GM18951 (cell line): ENCODE measurements at regions not wholly inside any gene's neighbourhood (a gene's known extent, or its start where the extent isn't known, plus 50 kb on each side); places are given as distances from the start of the nearest gene placed in this dataset.
"Not testable (repeated sequence)": the region's sequence is repeated elsewhere in the genome, so short reads cannot be mapped to it uniquely, and the experiment has no call there.

Experiments
- POLR2A ChIP-seq: IDR thresholded peaks from 4 replicates; pipeline ENCODE4 v1.6.1; 2011; ENCODE audit warnings: mild to moderate bottlenecking; ENCODE audit not compliant: insufficient read length, insufficient read depth; ENCODE audit errors: extremely low read depth
- in situ Hi-C: fragments of 300-500 bp; cut with MboI; formaldehyde crosslinking; loops from one replicate; pipeline ENCODE4 v1.12.0; 2022; ENCODE audit warnings: low sequenced_read_pairs, mixed read lengths, inconsistent platforms; ENCODE audit not compliant: unreplicated experiment

- in situ Hi-C loops: no loop called here
- TF ChIP-seq POLR2A: no peak
These were observed 52.5 kb downstream of the RHOB start for GRCh38 chr2:20499387-20499786.

GRCh38 chr2:20501974-20502373 is 55.1 kb downstream of the RHOB start:
- no peak for TF ChIP-seq POLR2A
- in situ Hi-C loops: no loop called here

GRCh38 chr2:20502496-20502895 is 55.6 kb downstream of the RHOB start:
- in situ Hi-C loops: not testable (repeated sequence)

- in situ Hi-C loops: no loop called here
- TF ChIP-seq POLR2A: no peak
These were observed 57.3 kb downstream of the RHOB start for GRCh38 chr2:20504174-20504573.

GRCh38 chr2:20506201-20506685 is 59.4 kb downstream of the RHOB start:
- in situ Hi-C loops: no loop called here
- no peak for TF ChIP-seq POLR2A

GRCh38 chr2:20507166-20507692 is 60.4 kb downstream of the RHOB start:
- in situ Hi-C loops: no loop called here
- no peak for TF ChIP-seq POLR2A

GRCh38 chr2:20507711-20508110 is 60.8 kb downstream of the RHOB start:
- in situ Hi-C loops: no loop called here

GRCh38 chr2:20509301-20509769 is 62.5 kb downstream of the RHOB start:
- no peak for TF ChIP-seq POLR2A
- in situ Hi-C loops: no loop called here

More at GRCh38 chr2:20507711-20508110, 60.8 kb downstream of the RHOB start:
- TF ChIP-seq POLR2A: no peak

- no peak for TF ChIP-seq POLR2A
- in situ Hi-C loops: no loop called here
These were observed 63.1 kb downstream of the RHOB start for GRCh38 chr2:20509770-20510490.

GRCh38 chr2:20511130-20511529 is 64.3 kb downstream of the RHOB start:
- in situ Hi-C loops: no loop called here
- TF ChIP-seq POLR2A: no peak

GRCh38 chr2:20512061-20512605 is 65.3 kb downstream of the RHOB start:
- no peak for TF ChIP-seq POLR2A
- in situ Hi-C loops: no loop called here

- no peak for TF ChIP-seq POLR2A
- in situ Hi-C loops: no loop called here
These were observed 67.1 kb downstream of the RHOB start for GRCh38 chr2:20513946-20514345.

- in situ Hi-C loops: no loop called here
- TF ChIP-seq POLR2A: no peak
These were observed 67.9 kb downstream of the RHOB start for GRCh38 chr2:20514596-20515269.
